ENCODE measurements at regions not wholly inside any gene's neighbourhood (a gene's known extent, or its start where the extent isn't known, plus 50 kb on each side); places are given as distances from the start of the nearest gene placed in this dataset.
A peak's percentile ranks its signal among the peaks of the same experiment; 100 is the strongest.

DNA sequence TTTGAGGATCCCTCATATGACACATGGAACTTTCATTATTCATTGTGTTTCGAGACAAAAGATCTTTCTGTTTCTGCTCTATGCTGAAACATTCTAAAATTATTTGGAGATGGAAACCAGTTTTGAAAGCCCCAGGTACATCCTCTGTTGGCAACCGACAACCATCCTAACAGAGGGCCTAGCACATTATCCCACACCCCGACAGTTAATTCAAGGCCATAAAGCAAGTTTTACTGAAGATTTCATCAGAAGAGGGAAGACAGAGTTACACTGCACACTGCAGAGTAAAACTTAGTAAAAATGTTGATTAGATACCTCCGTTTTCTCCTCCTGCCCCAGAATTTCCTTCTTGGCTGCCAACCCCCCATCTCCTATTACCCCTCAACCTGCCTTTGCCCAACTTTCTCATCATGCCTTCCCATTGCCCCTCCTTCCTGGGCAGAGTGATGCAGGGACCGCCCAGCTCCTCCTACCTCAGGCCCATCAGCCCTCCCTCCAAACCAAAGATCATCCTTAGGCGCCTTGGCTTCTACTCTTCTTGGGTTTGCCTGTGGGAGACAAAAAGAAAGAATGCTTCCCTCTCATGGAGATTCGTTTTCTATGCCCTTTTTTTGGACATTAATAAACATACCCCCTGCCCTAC is 52.9 kb upstream of the CITED4 start:
- Histone ChIP-seq H3K9me3 (no peaks in the 10 kb centered on the region), H3K4me1 (peaks cover 4 to 26% of the 10 kb centered on the region in 2 donors), H3K4me3 (peak overlapping the region in 1 of 3 donors; percentile 20), H3K36me3 (no peaks in the 10 kb centered on the region), H3K27ac (peak overlapping the region; percentile 80 to 96), H3K27me3 (no peaks in the 10 kb centered on the region)
- intact Hi-C loops (cut with DNase I; ENCODE audit: low total_unique reads), result no loop called here
- TF ChIP-seq POLR2A (IDR thresholded peaks at IDR 0.05) (no peak), POLR2AphosphoS5 (IDR thresholded peaks at IDR 0.05) (no peak)
- TF ChIP-seq, protein P1, sequence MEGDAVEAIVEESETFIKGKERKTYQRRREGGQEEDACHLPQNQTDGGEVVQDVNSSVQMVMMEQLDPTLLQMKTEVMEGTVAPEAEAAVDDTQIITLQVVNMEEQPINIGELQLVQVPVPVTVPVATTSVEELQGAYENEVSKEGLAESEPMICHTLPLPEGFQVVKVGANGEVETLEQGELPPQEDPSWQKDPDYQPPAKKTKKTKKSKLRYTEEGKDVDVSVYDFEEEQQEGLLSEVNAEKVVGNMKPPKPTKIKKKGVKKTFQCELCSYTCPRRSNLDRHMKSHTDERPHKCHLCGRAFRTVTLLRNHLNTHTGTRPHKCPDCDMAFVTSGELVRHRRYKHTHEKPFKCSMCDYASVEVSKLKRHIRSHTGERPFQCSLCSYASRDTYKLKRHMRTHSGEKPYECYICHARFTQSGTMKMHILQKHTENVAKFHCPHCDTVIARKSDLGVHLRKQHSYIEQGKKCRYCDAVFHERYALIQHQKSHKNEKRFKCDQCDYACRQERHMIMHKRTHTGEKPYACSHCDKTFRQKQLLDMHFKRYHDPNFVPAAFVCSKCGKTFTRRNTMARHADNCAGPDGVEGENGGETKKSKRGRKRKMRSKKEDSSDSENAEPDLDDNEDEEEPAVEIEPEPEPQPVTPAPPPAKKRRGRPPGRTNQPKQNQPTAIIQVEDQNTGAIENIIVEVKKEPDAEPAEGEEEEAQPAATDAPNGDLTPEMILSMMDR (IDR thresholded peaks at IDR 0.05), result no peak
- DNase-seq (ENCODE audit: low spot score in 2 of 2), result peak in 1 of 2 donors; percentile 71

DNA sequence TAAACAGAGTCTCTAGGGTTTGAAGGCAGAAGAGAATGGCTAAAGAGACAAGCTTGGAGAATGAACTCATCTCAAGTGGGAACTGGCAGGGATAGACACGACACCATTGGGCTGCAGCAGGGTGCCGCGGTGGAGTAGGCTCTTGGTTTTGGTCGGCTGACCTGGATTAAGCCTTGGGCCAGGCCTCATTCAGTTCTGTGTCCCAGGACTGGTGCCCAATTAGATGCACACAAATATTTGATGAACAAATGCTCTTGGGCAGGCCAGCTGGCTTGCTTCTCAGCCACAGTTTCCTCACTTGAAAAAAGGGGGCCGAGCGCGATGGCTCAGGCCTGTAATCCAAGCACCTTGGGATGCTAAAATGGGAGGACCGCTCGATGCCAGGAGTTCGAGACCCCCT is 53.4 kb upstream of the CITED4 start:
- no peaks in the 10 kb centered on the region for H3K36me3 ChIP-seq
- TF ChIP-seq, protein P1 (IDR thresholded peaks at IDR 0.05), result no peak
- TF ChIP-seq POLR2AphosphoS5 (IDR thresholded peaks at IDR 0.05) (no peak), POLR2A (IDR thresholded peaks at IDR 0.05) (no peak)
- intact Hi-C loops (cut with DNase I; ENCODE audit: low total_unique reads), result no loop called here
- DNase-seq (ENCODE audit: low spot score in 2 of 2), result peak in 1 of 2 donors; percentile 61
- H3K27ac ChIP-seq, result peak overlapping the region; percentile 80 to 96
- peaks cover 4 to 31% of the 10 kb centered on the region in 2 donors for H3K4me1 ChIP-seq
- no peaks in the 10 kb centered on the region for H3K9me3 ChIP-seq
- no peaks in the 10 kb centered on the region for H3K27me3 ChIP-seq
- no peak overlapping the region for H3K4me3 ChIP-seq

DNA sequence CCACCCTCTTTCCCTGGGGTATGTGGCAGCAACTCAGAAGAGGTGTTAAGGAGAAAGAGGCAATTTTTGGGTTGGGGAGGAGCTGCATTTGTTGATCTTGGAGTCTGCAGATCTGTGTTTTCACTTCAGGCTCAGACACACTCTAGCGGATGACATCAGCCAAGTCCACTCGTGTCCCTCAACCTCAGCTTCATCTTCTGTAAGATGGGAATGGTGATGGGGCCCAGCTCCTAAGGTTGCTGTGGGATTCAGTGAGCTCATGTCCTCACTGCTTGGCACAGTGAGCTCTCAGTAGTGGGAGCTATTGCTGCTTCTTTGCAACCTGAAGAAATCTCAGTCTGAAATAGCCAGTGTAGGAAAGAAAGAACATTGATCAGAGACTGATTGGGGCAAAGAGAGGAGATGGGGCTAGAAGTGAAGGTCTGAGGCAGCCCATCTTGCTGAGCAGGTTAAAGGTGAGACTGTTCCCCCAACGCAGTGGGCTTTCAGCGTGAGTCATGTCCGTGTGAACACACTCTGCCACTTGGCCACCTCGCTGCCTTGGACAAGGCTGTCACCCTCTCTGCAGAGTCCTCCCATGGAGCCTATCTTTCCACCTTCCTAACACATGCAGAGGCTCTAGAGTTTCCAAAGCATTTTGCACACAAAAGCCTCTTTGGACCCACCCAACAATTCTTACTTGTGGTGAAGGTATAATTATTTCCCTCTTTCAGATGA is 56.0 kb upstream of the CITED4 start:
- no peaks in the 10 kb centered on the region for H3K27me3 ChIP-seq

DNA sequence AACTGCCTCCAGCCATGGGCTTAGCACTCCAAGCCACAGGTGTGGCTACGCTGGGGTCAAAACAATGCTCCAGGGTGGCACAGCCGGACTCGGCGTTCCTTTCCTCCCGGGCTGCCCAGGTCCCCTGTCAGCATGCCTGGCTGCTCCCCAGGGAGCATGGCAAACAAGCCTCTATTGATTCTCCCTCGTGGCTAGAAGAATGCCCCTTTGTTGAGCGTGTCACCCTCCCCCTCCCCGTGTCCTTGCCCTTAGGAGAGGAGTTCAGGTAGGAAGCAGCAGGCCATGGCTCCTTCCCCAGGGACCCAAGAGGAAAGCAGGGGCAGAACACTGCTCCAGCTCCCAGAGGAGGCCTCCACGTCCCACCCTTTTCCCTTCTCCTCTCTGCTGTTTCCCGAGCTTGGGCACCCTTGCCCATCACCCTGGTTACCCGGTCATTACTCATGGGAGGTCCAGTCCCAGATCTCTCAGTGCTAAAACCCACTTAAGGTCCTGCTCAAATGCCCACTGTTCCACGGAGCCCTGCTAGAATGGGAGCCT is 57.4 kb upstream of the CITED4 start:
- Histone ChIP-seq H3K27me3 (no peaks in the 10 kb centered on the region), H3K36me3 (no peaks in the 10 kb centered on the region), H3K4me1 (peaks cover 4 to 32% of the 10 kb centered on the region in 2 donors), H3K27ac (peak overlapping the region; percentile 93 to 96), H3K4me3 (no peak overlapping the region), H3K9me3 (no peaks in the 10 kb centered on the region)
- intact Hi-C loops (cut with DNase I; ENCODE audit: low total_unique reads), result no loop called here
- peak; percentile 88 to 95 for DNase-seq (ENCODE audit: low spot score in 2 of 2)
- TF ChIP-seq POLR2AphosphoS5 (IDR thresholded peaks at IDR 0.05), result peak; percentile 32 to 75 (median 56)
- TF ChIP-seq, protein P1 (IDR thresholded peaks at IDR 0.05), result no peak

More for the DNA sequence above, 56.0 kb upstream of the CITED4 start:
- DNase-seq (ENCODE audit: low spot score in 2 of 2), result no peak
- Histone ChIP-seq H3K4me1 (peaks cover 4 to 32% of the 10 kb centered on the region in 2 donors), H3K36me3 (no peaks in the 10 kb centered on the region), H3K4me3 (no peak overlapping the region), H3K27ac (peak overlapping the region; percentile 93 to 96), H3K9me3 (no peaks in the 10 kb centered on the region)
- intact Hi-C loops (cut with DNase I; ENCODE audit: low total_unique reads), result no loop called here
- TF ChIP-seq, protein P1 (IDR thresholded peaks at IDR 0.05), result no peak
- TF ChIP-seq POLR2A (IDR thresholded peaks at IDR 0.05) (no peak), POLR2AphosphoS5 (IDR thresholded peaks at IDR 0.05) (no peak)

DNA sequence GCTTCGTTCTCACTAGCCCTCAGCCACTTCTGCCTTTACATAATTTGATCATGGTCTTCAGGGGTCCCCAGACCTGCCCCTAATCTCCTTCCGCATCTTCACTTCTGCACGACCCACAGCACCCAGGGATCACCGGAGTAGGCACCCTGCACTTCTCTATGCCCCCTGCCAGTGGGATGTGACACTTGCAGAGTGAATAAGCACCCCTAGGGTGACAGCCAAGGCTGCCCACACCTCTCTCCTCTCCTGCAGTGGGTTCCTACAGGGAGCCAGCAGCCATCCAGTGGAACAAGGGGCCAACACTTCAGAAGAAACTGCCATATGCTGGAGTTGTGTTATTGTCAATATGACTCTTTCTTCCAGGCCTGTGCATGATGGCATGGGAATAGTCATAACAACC is 58.0 kb upstream of the CTPS1 start:
- Histone ChIP-seq H3K4me3 (no peak overlapping the region), H3K36me3 (no peaks in the 10 kb centered on the region), H3K4me1 (peaks cover 4 to 21% of the 10 kb centered on the region in 2 donors), H3K27me3 (no peaks in the 10 kb centered on the region), H3K9me3 (no peaks in the 10 kb centered on the region), H3K27ac (peak overlapping the region; percentile 93 to 96)
- no peak for DNase-seq (ENCODE audit: low spot score in 2 of 2)
- intact Hi-C loops (cut with DNase I; ENCODE audit: low total_unique reads), result no loop called here
- TF ChIP-seq POLR2A (IDR thresholded peaks at IDR 0.05) (no peak), POLR2AphosphoS5 (IDR thresholded peaks at IDR 0.05) (no peak)
- TF ChIP-seq, protein P1 (IDR thresholded peaks at IDR 0.05), result no peak

Measured in breast epithelium (tissue), 4 donors.